Heart right ventricle (tissue), 16 donors: ENCODE measurements at regions not wholly inside any gene's neighbourhood (a gene's known extent, or its start where the extent isn't known, plus 50 kb on each side); places are given as distances from the start of the nearest gene placed in this dataset.

Source experiments
- ATAC-seq, 8 donors: fragments of 200-7000 bp; cut with Tn5 transposase; one replicate each; pipeline ENCODE4 v1.9.1; 2020; ENCODE audit warnings: mild to moderate bottlenecking in 8 of 8, moderate library complexity in 8 of 8, moderate number of reproducible peaks in 1 of 8
- DNase-seq, 2 donors: peaks; one replicate each; pipeline ENCODE4 v3.0.0-alpha.2; 2020
- H3K27ac ChIP-seq, 10 donors: fragments of 200-600 bp; sonication (generic) in 2 of 10; one replicate each; pipeline versions ENCODE4 v1.5.0 to v1.8.0; 2020 to 2022; ENCODE audit warnings: mild to moderate bottlenecking in 3 of 10
- H3K27me3 ChIP-seq, 7 donors: fragments of 200-600 bp; one replicate each; pipeline ENCODE4 v1.8.0; 2021 to 2022; ENCODE audit warnings: mild to moderate bottlenecking in 2 of 7
- H3K36me3 ChIP-seq, 9 donors: fragments of 200-600 bp; sonication (generic) in 1 of 9; one replicate each; pipeline versions ENCODE4 v1.5.0 to v1.8.0; 2020 to 2022; ENCODE audit warnings: mild to moderate bottlenecking in 2 of 9
- H3K4me1 ChIP-seq, 9 donors: fragments of 200-600 bp; sonication (generic) in 1 of 9; one replicate each; pipeline versions ENCODE4 v1.5.0 to v1.8.0; 2020 to 2022; ENCODE audit warnings: mild to moderate bottlenecking in 4 of 9
- H3K4me3 ChIP-seq, 10 donors: fragments of 200-600 bp; sonication (generic) in 2 of 10; one replicate each; pipeline versions ENCODE4 v1.5.0 to v1.8.0; 2020 to 2022; ENCODE audit warnings: mild to moderate bottlenecking in 7 of 10, moderate library complexity in 2 of 10
- H3K9me3 ChIP-seq, 11 donors: fragments of 200-600 bp in 10 of 11; sonication (generic) in 2 of 11; one replicate each; pipeline versions ENCODE4 v1.5.0 to v1.8.0; 2013 to 2022; ENCODE audit warnings: mild to moderate bottlenecking in 2 of 11, control low read depth in 1 of 11, moderate library complexity in 1 of 11
- CTCF ChIP-seq, 9 donors: fragments of 200-600 bp; sonication (generic) in 2 of 9; IDR thresholded peaks; one replicate each; pipeline versions ENCODE4 v1.5.0 to v1.8.0; 2021 to 2022; ENCODE audit warnings: antibody characterized with exemption in 9 of 9, mild to moderate bottlenecking in 5 of 9, moderate library complexity in 1 of 9
- WGBS, 2 donors: extraction: QIAGEN DNeasy Blood & Tissue Kit; methylation state at CpG; one replicate each; pipeline ENCODE4 v1.1.7; 2013; ENCODE audit warnings: inconsistent platforms in 1 of 2; 5-methylcytosine and 5-hydroxymethylcytosine counted together
- intact Hi-C, 10 donors: fragments of 100-400 bp; cut with DNase I; formaldehyde crosslinking; loops; one replicate each; pipeline versions ENCODE4 v1.11.1 to v1.14.2; 2022
- donor health status: Arrhythmogenic right ventricular cardiomyopathy.
- donor health status: ischemic (EF 13 %, LVEDD 7.1; RV severe dilation, severe dysfunction).
- donor health status: healthy with polysubstance abuse.
- donor health status: DM: no; HTN: yes; CAD: no.
- donor health status: DM: no; HTN: no; CAD: no.
- donor health status: ischemic (EF 25% LVEDD 6.9; RV normal size, moderate dysfunction).
- donor health status: ischemic (EF 25% LVEDD 5.7; RV mildly dilated, moderate dysfunction).
- donor health status: healthy.
- donor health status: DM: yes; HTN: yes; CAD: no.
- donor health status: Ischemic cardiomyopathy.
- donor health status: ischemic (EF 35%, LVEDD 5.7; RV mildly dilated, moderate dysfunction).
- donor health status: nonischemic (EF 11% LVEDD 7.7; RV severe dilation, severe dysfunction).
- donor health status: DM: yes; HTN: yes; CAD: no.
- donor health status: PGD.
- donor health status: ischemic (EF 29% LVEDD 5.4; RV normal size, mild dysfunction).
- donor health status: nonischemic (EF 23%, LVEDD 6.1; RV moderate dilation, normal function).

- Histone ChIP-seq H3K27me3 (no peaks in the 10 kb centered on the region), H3K36me3 (peaks cover 0 to 3% (median 0%) of the 10 kb centered on the region in 9 donors), H3K4me3 (no peak overlapping the region), H3K4me1 (peaks cover 0 to 4% (median 0%) of the 10 kb centered on the region in 9 donors), H3K27ac (no peak overlapping the region), H3K9me3 (peaks cover 0 to 21% (median 12%) of the 10 kb centered on the region in 11 donors)
- 94 to 96% methylated on average over 2 of the region's 2 CpGs for WGBS, 2 donors
- ATAC-seq = no peak
- intact Hi-C loops = no loop called here
- no peak for DNase-seq
- TF ChIP-seq CTCF (IDR thresholded peaks at IDR 0.05) = no peak
Observed at GRCh38 chr5:93845376-93845775, 104.0 kb upstream of the POU5F2 start.

DNA sequence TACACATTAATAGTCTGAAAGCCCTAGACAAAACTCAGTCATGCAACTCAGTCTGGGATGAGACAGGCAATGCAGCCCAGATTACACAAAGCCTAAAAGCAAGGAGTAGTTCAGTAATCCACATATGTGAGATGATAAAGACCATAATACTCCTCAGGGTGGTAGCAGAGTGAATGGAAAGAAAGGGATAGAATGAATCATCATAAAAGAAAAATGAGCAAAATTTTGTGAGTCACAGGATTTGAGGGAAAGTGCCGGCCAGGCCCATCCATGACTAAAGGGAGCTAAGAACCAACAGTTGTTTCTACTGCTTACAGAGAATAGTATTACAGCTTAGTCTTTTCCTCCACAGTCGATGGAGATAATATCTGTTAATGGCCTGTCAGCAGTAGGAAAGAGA is 90.0 kb upstream of the POU5F2 start:
- Histone ChIP-seq H3K27me3 (no peaks in the 10 kb centered on the region), H3K9me3 (peaks cover 0 to 9% (median 0%) of the 10 kb centered on the region in 11 donors), H3K36me3 (peaks cover 0 to 3% (median 0%) of the 10 kb centered on the region in 9 donors), H3K4me3 (no peak overlapping the region), H3K27ac (no peak overlapping the region), H3K4me1 (no peaks in the 10 kb centered on the region)
- TF ChIP-seq CTCF (IDR thresholded peaks at IDR 0.05) = no peak
- no peak for ATAC-seq
- 75 to 78% methylated on average over 2 of the region's 2 CpGs for WGBS, 2 donors
- no peak for DNase-seq
- intact Hi-C loops = no loop called here

GRCh38 chr5:93830893-93831292 is 89.5 kb upstream of the POU5F2 start:
- Histone ChIP-seq H3K4me1 (no peaks in the 10 kb centered on the region), H3K4me3 (no peak overlapping the region), H3K27ac (no peak overlapping the region), H3K36me3 (peaks cover 0 to 3% (median 0%) of the 10 kb centered on the region in 9 donors), H3K9me3 (peaks cover 0 to 10% (median 0%) of the 10 kb centered on the region in 11 donors), H3K27me3 (no peaks in the 10 kb centered on the region)
- DNase-seq (no peak), ATAC-seq (no peak)
- WGBS, 2 donors = 96 to 99% methylated on average over 5 of the region's 5 CpGs
- no peak for TF ChIP-seq CTCF (IDR thresholded peaks at IDR 0.05)
- intact Hi-C loops = no loop called here

DNA sequence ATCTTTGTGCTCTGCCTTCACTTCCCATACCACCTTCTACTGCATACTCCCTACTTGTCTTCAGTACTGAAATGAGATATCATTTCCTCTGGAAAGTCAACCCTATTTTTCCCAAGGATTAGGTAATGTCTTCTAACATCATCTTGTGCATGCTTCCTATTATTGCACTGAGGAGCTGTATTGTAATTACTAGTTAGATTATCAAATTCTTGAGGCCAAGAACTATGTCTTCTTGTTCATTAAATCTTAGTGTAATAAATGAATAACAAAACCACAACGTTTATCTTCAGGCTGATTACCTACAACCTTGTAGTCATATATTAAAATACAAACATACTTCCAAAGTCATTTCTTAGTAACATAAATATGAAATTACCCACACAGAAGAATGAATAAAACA is 87.9 kb upstream of the POU5F2 start:
- DNase-seq (no peak), ATAC-seq (no peak)
- H3K4me1 ChIP-seq = no peaks in the 10 kb centered on the region
- no peak overlapping the region for H3K4me3 ChIP-seq
- H3K9me3 ChIP-seq = peaks cover 0 to 24% (median 0%) of the 10 kb centered on the region in 11 donors
- no peak for TF ChIP-seq CTCF (IDR thresholded peaks at IDR 0.05)
- 86 to 94% methylated on average over 1 of the region's 1 CpG for WGBS, 2 donors
- peaks cover 0 to 10% (median 0%) of the 10 kb centered on the region in 9 donors for H3K36me3 ChIP-seq
- intact Hi-C loops = no loop called here
- H3K27me3 ChIP-seq = no peaks in the 10 kb centered on the region
- H3K27ac ChIP-seq = no peak overlapping the region
